ENCODE measurements at regions not wholly inside any gene's neighbourhood (a gene's known extent, or its start where the extent isn't known, plus 50 kb on each side); places are given as distances from the start of the nearest gene placed in this dataset.
A peak's percentile ranks its signal among the peaks of the same experiment; 100 is the strongest.
"Not testable (repeated sequence)": the region's sequence is repeated elsewhere in the genome, so short reads cannot be mapped to it uniquely, and the experiment has no call there.

- no peak overlapping the region for H3K4me3 ChIP-seq (ENCODE audit: low read length)
- DNase-seq (ENCODE audit: low read depth): no peak
- TF ChIP-seq CTCF (conservative IDR thresholded peaks at IDR 0.05; ENCODE audit: low read depth, low read length): no peak
Observed at GRCh38 chr3:180414157-180414556, 187.8 kb upstream of the TTC14 start.

DNA sequence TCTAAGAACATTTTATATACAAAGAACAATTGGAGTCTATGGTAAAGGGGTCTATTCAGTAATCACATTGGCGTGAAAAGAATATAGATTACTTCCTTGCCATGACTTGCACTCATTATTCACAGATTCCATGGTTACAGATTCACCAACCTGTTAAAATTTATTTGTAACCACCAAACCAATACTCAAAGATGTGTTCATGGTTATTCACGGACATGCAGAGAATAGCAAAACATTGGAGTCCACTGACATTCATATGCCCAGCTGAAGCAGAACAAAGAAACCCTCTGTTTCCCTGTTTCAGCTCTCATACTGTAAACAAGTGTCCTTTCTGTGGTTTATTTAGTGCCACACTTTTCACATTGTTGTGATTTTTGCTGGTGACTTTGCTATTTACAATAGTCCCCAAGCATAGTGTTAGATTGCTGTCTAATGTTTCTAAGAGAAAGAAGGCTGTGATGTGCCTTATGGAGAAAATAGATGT lies 185.8 kb upstream of the TTC14 start:
- peak; percentile 5 for DNase-seq (ENCODE audit: low read depth)
- H3K4me3 ChIP-seq (ENCODE audit: low read length): no peak overlapping the region
- TF ChIP-seq CTCF (conservative IDR thresholded peaks at IDR 0.05; ENCODE audit: low read depth, low read length): no peak

DNA sequence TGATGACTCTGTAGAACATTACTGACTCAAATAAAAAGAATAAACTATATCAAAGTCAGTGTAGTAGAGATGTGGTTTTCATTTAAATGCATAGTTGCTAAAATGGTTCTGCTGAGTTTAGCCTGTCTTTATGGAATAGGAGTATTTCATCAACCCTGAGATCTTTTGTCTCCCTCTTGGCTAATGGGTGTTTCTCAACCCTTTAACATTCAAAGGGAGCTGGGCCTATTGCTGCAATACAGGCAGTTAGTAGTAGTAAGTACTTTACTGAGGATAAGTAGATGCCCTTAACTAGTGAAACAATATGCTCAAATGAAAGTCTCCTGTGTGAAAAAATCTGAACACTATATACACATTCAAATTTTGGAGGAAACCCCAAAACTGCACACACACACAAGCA lies 184.7 kb upstream of the TTC14 start:
- no peak for DNase-seq (ENCODE audit: low read depth)
- no peak overlapping the region for H3K4me3 ChIP-seq (ENCODE audit: low read length)
- TF ChIP-seq CTCF (conservative IDR thresholded peaks at IDR 0.05; ENCODE audit: low read depth, low read length): no peak

DNA sequence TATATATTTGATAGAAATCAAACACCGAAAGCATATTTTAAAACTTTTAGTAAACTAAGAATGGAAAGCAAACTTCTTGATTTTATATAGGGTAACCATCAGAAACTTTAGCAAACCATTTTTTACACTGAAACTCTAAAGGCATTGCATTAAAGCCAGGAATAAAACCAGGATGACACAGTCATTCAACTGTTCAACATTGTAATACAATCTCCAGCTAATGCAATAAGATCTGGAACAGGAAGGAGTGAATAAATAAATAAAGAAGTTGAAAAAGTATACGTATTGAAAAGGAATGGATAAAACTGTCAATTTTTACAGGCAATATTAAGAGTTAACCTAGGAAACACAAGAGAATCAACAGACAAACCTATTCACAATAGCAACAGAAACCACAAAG lies 181.9 kb upstream of the TTC14 start:
- DNase-seq (ENCODE audit: low read depth): no peak
- TF ChIP-seq CTCF (conservative IDR thresholded peaks at IDR 0.05; ENCODE audit: low read depth, low read length): no peak
- no peak overlapping the region for H3K4me3 ChIP-seq (ENCODE audit: low read length)

DNA sequence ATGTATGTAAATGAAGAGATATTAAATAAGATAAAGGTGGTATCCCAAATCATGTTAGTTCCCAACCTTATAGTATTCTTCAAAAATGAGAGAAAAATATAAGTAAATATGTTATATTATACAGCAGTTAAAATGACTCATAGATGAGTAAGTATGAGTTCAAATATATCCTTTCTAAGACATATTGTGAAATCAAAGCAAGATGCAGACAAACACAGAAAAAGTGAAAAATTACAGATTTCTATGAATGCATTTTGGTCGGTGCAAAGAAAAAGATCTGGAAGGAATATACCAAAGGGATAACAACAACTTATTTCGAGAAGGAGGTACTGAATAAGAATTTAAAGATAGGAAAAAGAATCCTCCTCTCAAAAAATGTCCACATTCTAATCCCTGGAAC lies 181.2 kb upstream of the TTC14 start:
- no peak for DNase-seq (ENCODE audit: low read depth)
- no peak overlapping the region for H3K4me3 ChIP-seq (ENCODE audit: low read length)
- TF ChIP-seq CTCF (conservative IDR thresholded peaks at IDR 0.05; ENCODE audit: low read depth, low read length): no peak

- DNase-seq (ENCODE audit: low read depth): no peak
- TF ChIP-seq CTCF (conservative IDR thresholded peaks at IDR 0.05; ENCODE audit: low read depth, low read length): no peak
- H3K4me3 ChIP-seq (ENCODE audit: low read length): no peak overlapping the region
Observed at GRCh38 chr3:180421221-180421620, 180.7 kb upstream of the TTC14 start.

GRCh38 chr3:180421721-180422120 lies 180.2 kb upstream of the TTC14 start:
- DNase-seq (ENCODE audit: low read depth): peak; percentile 9
- no peak overlapping the region for H3K4me3 ChIP-seq (ENCODE audit: low read length)

DNA sequence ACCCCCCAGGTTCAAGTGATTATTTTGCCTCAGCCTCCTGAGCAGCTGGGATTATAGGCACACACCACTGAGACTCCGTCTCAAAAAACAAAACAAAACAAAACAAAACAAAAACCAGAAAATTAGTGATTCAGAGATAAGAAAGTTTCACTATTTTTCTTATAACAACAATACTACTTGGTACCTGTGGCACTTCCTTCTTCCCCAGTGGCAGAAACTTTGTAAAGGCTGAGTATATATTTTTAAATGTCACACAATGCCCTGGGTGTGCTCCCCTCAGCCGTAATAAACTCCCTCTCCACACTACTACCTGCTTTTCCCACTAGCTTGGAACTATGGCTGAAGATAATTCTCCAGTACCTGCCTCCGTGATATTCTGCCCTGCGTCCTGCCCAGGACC lies 177.7 kb upstream of the TTC14 start:
- not testable (repeated sequence) for DNase-seq (ENCODE audit: low read depth); H3K4me3 ChIP-seq (ENCODE audit: low read length)

More at GRCh38 chr3:180421721-180422120, 180.2 kb upstream of the TTC14 start:
- no peak for TF ChIP-seq CTCF (conservative IDR thresholded peaks at IDR 0.05; ENCODE audit: low read depth, low read length)

All from retinal pigment epithelial cell (primary cell).